HCT116 (cell line): ENCODE measurements at regions not wholly inside any gene's neighbourhood (a gene's known extent, or its start where the extent isn't known, plus 50 kb on each side); places are given as distances from the start of the nearest gene placed in this dataset.

Source experiments
- CEBPB ChIP-seq: IDR thresholded peaks from 2 replicates; pipeline ENCODE4 v1.6.1; 2012; ENCODE audit warnings: low read depth
- EGR1 ChIP-seq: IDR thresholded peaks from 2 replicates; pipeline ENCODE4 v1.6.1; 2012; ENCODE audit warnings: low read depth
- ELF1 ChIP-seq: IDR thresholded peaks from 2 replicates; pipeline ENCODE4 v1.6.1; 2012; ENCODE audit warnings: low read depth, borderline replicate concordance
- EZH2 ChIP-seq: fragments of 200-600 bp; sonication (generic); IDR thresholded peaks from 2 replicates; pipeline ENCODE4 v1.6.1; 2017; ENCODE audit warnings: antibody characterized with exemption, mixed run types
- POLR2A ChIP-seq: IDR thresholded peaks from 2 replicates; pipeline ENCODE4 v1.7.0; 2011; ENCODE audit warnings: borderline replicate concordance; ENCODE audit not compliant: insufficient read depth, insufficient read length; ENCODE audit errors: extremely low read depth
- POLR2AphosphoS5 ChIP-seq: IDR thresholded peaks from 2 replicates; pipeline ENCODE4 v1.6.1; 2011; ENCODE audit warnings: mild to moderate bottlenecking, low read depth, low read length, moderate library complexity
- RAD21 ChIP-seq: IDR thresholded peaks from 2 replicates; pipeline ENCODE4 v1.6.1; 2012; ENCODE audit warnings: low read depth, mild to moderate bottlenecking
- TF ChIP-seq, protein P1 (sequence below), 3 experiments: fragments of 200-600 bp in 1 of 3; sonication (generic) in 1 of 3; IDR thresholded peaks in 2 of 3; conservative IDR thresholded peaks in 1 of 3; 2 replicates each; pipeline ENCODE4 v1.5.1; 2012 to 2017; ENCODE audit warnings: low read depth in 2 of 3, low read length in 2 of 3, antibody characterized with exemption in 1 of 3, borderline replicate concordance in 1 of 3, control low read depth in 1 of 3, mild to moderate bottlenecking in 1 of 3, mixed read lengths in 1 of 3, mixed run types in 1 of 3, moderate library complexity in 1 of 3; ENCODE audit not compliant: insufficient read depth in 1 of 3
- TF ChIP-seq, protein P2 (sequence below): IDR thresholded peaks from 2 replicates; pipeline ENCODE4 v1.6.1; 2011; ENCODE audit warnings: mild to moderate bottlenecking, low read length, moderate library complexity; ENCODE audit not compliant: insufficient replicate concordance; ENCODE audit errors: extremely low read depth

DNA sequence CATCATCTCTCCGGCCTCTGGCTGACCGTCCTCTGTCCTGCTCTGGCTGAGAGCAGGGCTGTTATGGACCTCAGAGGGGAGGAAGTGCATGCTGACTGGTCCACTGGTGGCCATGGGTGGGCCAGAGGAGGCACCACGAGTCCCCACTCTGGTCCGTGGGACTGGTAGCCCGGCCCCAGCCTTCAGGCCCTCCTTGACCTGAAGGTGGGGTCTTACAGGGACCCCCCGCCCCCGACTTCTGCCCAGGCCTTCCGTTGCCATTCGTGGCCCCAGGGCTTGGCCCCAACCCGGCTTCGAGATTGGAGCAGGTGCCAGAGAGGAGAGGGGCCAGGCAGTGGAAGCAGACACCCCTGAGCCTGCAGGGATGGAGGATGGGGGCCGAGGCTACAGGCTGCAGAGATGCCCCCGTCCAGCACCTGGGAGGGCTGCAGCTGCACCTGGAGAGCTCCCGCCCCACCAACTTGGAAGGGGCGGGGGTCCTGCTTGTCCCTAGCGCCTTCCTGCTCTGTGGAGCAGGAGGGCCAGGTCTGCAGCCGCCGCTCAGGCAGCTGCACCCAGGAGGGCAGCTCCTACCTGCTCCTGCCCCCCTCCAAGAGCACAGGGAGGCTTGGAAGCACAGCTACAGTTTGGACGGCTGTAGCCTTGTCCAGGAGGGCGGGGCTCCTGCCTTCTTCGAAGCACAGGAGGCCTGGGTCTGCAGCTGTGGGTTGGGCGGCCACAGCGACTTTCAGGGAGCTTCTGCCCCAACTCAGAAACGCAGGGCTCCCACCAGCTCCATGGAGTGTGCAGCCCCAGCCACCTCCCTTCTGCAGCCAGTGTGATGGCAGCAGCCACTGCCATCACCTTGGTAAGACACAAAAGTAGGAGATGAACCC is 142.5 kb downstream of the KLF13 start:
- TF ChIP-seq, protein P1, sequence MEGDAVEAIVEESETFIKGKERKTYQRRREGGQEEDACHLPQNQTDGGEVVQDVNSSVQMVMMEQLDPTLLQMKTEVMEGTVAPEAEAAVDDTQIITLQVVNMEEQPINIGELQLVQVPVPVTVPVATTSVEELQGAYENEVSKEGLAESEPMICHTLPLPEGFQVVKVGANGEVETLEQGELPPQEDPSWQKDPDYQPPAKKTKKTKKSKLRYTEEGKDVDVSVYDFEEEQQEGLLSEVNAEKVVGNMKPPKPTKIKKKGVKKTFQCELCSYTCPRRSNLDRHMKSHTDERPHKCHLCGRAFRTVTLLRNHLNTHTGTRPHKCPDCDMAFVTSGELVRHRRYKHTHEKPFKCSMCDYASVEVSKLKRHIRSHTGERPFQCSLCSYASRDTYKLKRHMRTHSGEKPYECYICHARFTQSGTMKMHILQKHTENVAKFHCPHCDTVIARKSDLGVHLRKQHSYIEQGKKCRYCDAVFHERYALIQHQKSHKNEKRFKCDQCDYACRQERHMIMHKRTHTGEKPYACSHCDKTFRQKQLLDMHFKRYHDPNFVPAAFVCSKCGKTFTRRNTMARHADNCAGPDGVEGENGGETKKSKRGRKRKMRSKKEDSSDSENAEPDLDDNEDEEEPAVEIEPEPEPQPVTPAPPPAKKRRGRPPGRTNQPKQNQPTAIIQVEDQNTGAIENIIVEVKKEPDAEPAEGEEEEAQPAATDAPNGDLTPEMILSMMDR (IDR thresholded peaks at IDR 0.05 in 2 of 3, conservative IDR thresholded peaks at IDR 0.05 in 1 of 3; ENCODE audit: borderline replicate concordance in 1 of 3, insufficient read depth in 1 of 3, low read depth in 2 of 3, low read length in 2 of 3), result no peak
- TF ChIP-seq RAD21 (no peak), ELF1 (no peak), POLR2AphosphoS5 (no peak), POLR2A (no peak), CEBPB (no peak), EZH2 (no peak), EGR1 (no peak)
- TF ChIP-seq, protein P2, sequence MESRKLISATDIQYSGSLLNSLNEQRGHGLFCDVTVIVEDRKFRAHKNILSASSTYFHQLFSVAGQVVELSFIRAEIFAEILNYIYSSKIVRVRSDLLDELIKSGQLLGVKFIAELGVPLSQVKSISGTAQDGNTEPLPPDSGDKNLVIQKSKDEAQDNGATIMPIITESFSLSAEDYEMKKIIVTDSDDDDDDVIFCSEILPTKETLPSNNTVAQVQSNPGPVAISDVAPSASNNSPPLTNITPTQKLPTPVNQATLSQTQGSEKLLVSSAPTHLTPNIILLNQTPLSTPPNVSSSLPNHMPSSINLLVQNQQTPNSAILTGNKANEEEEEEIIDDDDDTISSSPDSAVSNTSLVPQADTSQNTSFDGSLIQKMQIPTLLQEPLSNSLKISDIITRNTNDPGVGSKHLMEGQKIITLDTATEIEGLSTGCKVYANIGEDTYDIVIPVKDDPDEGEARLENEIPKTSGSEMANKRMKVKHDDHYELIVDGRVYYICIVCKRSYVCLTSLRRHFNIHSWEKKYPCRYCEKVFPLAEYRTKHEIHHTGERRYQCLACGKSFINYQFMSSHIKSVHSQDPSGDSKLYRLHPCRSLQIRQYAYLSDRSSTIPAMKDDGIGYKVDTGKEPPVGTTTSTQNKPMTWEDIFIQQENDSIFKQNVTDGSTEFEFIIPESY, result no peak
